Fibroblast of mammary gland (primary cell): ENCODE measurements at regions not wholly inside any gene's neighbourhood (a gene's known extent, or its start where the extent isn't known, plus 50 kb on each side); places are given as distances from the start of the nearest gene placed in this dataset.

Source experiments
- DNase-seq: peaks from one replicate; pipeline ENCODE4 v3.0.0-alpha.2; 2010; ENCODE audit warnings: low read depth
- H3K4me3 ChIP-seq: 2 replicates; pipeline ENCODE4 v1.5.1; 2011; ENCODE audit warnings: low read depth, mild to moderate bottlenecking, low read length, moderate library complexity; ENCODE audit not compliant: control insufficient read depth
- TF ChIP-seq, protein P1 (sequence below): conservative IDR thresholded peaks from 2 replicates; pipeline ENCODE4 v1.5.1; 2011; ENCODE audit warnings: low read depth, low read length, inconsistent platforms; ENCODE audit not compliant: control insufficient read depth, insufficient read depth

DNA sequence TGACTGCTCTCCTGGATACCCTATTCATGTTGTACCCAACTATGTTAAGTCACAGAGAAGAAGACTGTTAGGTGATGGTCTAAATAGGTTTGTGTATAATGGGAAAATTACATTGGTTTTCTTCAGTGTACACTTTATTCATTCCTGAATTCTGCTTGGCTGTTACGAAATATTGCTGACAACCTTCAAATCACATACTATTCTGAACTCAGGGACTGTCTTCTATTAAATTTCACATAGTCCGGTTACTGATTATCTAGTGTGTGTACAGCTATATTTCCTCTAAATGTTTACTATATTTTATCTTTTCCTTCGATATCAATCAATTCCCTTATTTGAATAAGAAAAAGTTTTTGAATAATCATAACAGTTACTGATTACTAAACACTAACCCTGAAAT lies 1090.3 kb upstream of the CITED2 start:
- DNase-seq: no peak
- no peak overlapping the region for H3K4me3 ChIP-seq
- TF ChIP-seq, protein P1, sequence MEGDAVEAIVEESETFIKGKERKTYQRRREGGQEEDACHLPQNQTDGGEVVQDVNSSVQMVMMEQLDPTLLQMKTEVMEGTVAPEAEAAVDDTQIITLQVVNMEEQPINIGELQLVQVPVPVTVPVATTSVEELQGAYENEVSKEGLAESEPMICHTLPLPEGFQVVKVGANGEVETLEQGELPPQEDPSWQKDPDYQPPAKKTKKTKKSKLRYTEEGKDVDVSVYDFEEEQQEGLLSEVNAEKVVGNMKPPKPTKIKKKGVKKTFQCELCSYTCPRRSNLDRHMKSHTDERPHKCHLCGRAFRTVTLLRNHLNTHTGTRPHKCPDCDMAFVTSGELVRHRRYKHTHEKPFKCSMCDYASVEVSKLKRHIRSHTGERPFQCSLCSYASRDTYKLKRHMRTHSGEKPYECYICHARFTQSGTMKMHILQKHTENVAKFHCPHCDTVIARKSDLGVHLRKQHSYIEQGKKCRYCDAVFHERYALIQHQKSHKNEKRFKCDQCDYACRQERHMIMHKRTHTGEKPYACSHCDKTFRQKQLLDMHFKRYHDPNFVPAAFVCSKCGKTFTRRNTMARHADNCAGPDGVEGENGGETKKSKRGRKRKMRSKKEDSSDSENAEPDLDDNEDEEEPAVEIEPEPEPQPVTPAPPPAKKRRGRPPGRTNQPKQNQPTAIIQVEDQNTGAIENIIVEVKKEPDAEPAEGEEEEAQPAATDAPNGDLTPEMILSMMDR: no peak

DNA sequence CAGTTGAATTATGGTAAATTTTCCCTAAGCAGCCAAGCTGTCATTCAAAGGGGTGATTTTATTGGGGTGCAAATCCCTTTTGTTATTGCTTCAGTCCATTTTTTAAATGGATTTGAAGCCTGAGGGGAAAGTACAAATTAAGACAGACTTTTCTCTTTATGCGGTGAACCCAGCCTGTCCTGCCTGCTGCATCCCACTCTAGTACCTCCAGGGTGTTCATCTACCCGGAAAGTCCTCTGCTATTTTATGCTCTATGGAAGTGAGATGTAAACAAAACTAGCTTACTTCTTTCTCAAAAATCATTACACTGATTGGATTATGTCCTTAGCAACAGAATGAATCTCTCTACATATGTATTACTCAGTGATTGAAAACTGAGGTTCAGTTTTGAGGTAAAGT lies 1088.9 kb upstream of the CITED2 start:
- TF ChIP-seq, protein P1: no peak
- H3K4me3 ChIP-seq: no peak overlapping the region
- DNase-seq: no peak

GRCh38 chr6:140462453-140463311 lies 1088.2 kb upstream of the CITED2 start:
- DNase-seq: peak; percentile 88
- H3K4me3 ChIP-seq: no peak overlapping the region
- TF ChIP-seq, protein P1: no peak

GRCh38 chr6:140462076-140462452 lies 1087.6 kb upstream of the CITED2 start:
- DNase-seq: no peak
- no peak overlapping the region for H3K4me3 ChIP-seq
- TF ChIP-seq, protein P1: no peak

- no peak overlapping the region for H3K4me3 ChIP-seq
- TF ChIP-seq, protein P1: no peak
- no peak for DNase-seq
Measured at GRCh38 chr6:140460267-140460666, 1085.8 kb upstream of the CITED2 start.

DNA sequence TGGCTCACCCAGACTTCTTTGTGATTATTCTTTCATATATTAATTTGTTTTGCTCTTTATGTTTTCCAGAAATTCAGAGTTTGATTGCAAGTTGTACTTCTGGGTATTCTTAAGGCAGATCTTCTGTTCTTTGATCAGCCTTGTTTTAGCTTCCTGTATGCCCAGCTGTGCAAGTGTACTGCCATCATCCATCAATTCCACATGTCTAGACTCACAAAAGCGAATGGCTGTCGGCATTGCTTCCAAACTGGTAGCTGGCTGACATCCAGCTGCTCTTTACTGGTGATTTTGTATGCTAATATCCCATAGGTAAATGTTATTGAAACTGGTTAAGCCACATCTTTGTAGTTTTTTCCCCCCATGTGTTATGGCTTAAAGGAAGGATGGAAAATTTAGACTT lies 1084.8 kb upstream of the CITED2 start:
- no peak for DNase-seq
- TF ChIP-seq, protein P1: no peak
- no peak overlapping the region for H3K4me3 ChIP-seq
